Motor neuron (in vitro differentiated cells): ENCODE measurements at regions not wholly inside any gene's neighbourhood (a gene's known extent, or its start where the extent isn't known, plus 50 kb on each side); places are given as distances from the start of the nearest gene placed in this dataset.
"Not testable (repeated sequence)": the region's sequence is repeated elsewhere in the genome, so short reads cannot be mapped to it uniquely, and the experiment has no call there.

Experiments
- ATAC-seq, 8 experiments: fragments of 200-7000 bp; cut with Tn5 transposase; replicated peaks in 6 of 8; 2 replicates each; pipeline ENCODE4 v1.8.0; 2021; ENCODE audit warnings: mild to moderate bottlenecking in 8 of 8, moderate library complexity in 8 of 8
- H3K27ac ChIP-seq, 2 donors: fragments of 250-450 bp; sonication (Bioruptor Pico); 2 replicates each; pipeline ENCODE4 v1.9.0; 2021; ENCODE audit warnings: antibody characterized with exemption in 2 of 2, mild to moderate bottlenecking in 2 of 2, moderate library complexity in 1 of 2
- H3K4me1 ChIP-seq, 2 donors: fragments of 250-450 bp; sonication (Bioruptor Pico); replicated peaks in 1 of 2; 2 replicates each; pipeline ENCODE4 v1.6.1; 2021; ENCODE audit warnings: antibody characterized with exemption in 2 of 2, mild to moderate bottlenecking in 2 of 2, moderate library complexity in 1 of 2
- H3K4me3 ChIP-seq, 5 donors: fragments of 250-450 bp; sonication (Bioruptor Pico); 2 replicates each; pipeline ENCODE4 v1.9.0; 2021; ENCODE audit warnings: antibody characterized with exemption in 5 of 5, mild to moderate bottlenecking in 5 of 5, moderate library complexity in 4 of 5
- WGBS, 10 experiments: fragments of 450-650 bp; shearing (Covaris generic); methylation state at CpG; one replicate each; pipeline ENCODE4 v1.0.0; 2022; 5-methylcytosine and 5-hydroxymethylcytosine counted together
- in situ Hi-C, 9 experiments: fragments of 400-800 bp; cut with MboI; loops; one replicate each; pipeline ENCODE4 v1.15.0; 2021; ENCODE audit warnings: low sequenced_read_pairs in 9 of 9, low pct_unique_long_range_greater_than_20kb in 2 of 9; ENCODE audit not compliant: unreplicated experiment in 9 of 9

GRCh38 chr18:34321066-34321465, 96.4 kb upstream of the NOL4 start:
- WGBS, 10 experiments = 8 to 100% (median 93%) methylated on average over 1 to 2 of the region's 2 CpGs
- in situ Hi-C loops = loop anchor here in 4 of 9 experiments (10.0 to 25.0 kb wide), 4 partner anchors 184 to 1084 kb away; no protein-coding TSS in a partner anchor
- H3K4me1 ChIP-seq = peaks cover 5 to 18% of the 10 kb centered on the region in 2 donors
- H3K27ac ChIP-seq = no peak overlapping the region
- peak in 2 of 8 experiments; percentile 51 to 70 for ATAC-seq
- no peak overlapping the region for H3K4me3 ChIP-seq

- in situ Hi-C loops = loop anchor here in 4 of 9 experiments (10.0 to 25.0 kb wide), 4 partner anchors 185 to 1085 kb away; no protein-coding TSS in a partner anchor
- H3K27ac ChIP-seq = no peak overlapping the region
- ATAC-seq = peak in 4 of 8 experiments; percentile 27 to 63 (median 60)
- peaks cover 0 to 5% of the 10 kb centered on the region in 2 donors for H3K4me1 ChIP-seq
- H3K4me3 ChIP-seq = no peak overlapping the region
- WGBS, 10 experiments = 8 to 30% (median 15%) methylated on average over 2 to 15 of the region's 16 CpGs
Observed at GRCh38 chr18:34322365-34323289, 97.9 kb upstream of the NOL4 start.

GRCh38 chr18:34329840-34330239, 105.1 kb upstream of the NOL4 start:
- H3K4me1 ChIP-seq = no peaks in the 10 kb centered on the region
- H3K27ac ChIP-seq = no peak overlapping the region
- 0 to 100% (median 58%) methylated on average over 1 of the region's 1 CpG; no CpG with 5 or more reads in 6 of the 10 experiments for WGBS, 10 experiments
- in situ Hi-C loops = loop anchor here in 1 of 9 experiments (10.0 kb wide), 1 partner anchor 205 kb away; no protein-coding TSS in a partner anchor
- ATAC-seq = no peak
- no peak overlapping the region for H3K4me3 ChIP-seq

GRCh38 chr18:34330308-34330707, 105.6 kb upstream of the NOL4 start:
- Histone ChIP-seq H3K4me3 (no peak overlapping the region), H3K27ac (no peak overlapping the region), H3K4me1 (no peaks in the 10 kb centered on the region)
- ATAC-seq = no peak
- in situ Hi-C loops = no loop called here
- WGBS, 10 experiments = 0 to 100% (median 74%) methylated on average over 1 to 3 of the region's 3 CpGs

- H3K27ac ChIP-seq, in situ Hi-C loops, ATAC-seq, H3K4me1 ChIP-seq: not testable (repeated sequence)
- 69 to 100% (median 80%) methylated on average over 1 to 5 of the region's 12 CpGs; no CpG with 5 or more reads in 7 of the 10 experiments for WGBS, 10 experiments
- H3K4me3 ChIP-seq = peak overlapping the region in 3 of 5 donors; percentile 10 to 20 (median 15)
Observed at GRCh38 chr18:34330907-34331306, 106.2 kb upstream of the NOL4 start.

- in situ Hi-C loops, H3K4me1 ChIP-seq, H3K27ac ChIP-seq, ATAC-seq: not testable (repeated sequence)
- WGBS, 10 experiments = no CpG with 5 or more reads among the region's 15 CpGs
- peak overlapping the region in 3 of 5 donors; percentile 10 to 20 (median 15) for H3K4me3 ChIP-seq
Observed at GRCh38 chr18:34331343-34331742, 106.6 kb upstream of the NOL4 start.

GRCh38 chr18:34339155-34339554, 114.4 kb upstream of the NOL4 start:
- 0 to 100% (median 57%) methylated on average over 1 of the region's 1 CpG; no CpG with 5 or more reads in 1 of the 10 experiments for WGBS, 10 experiments
- no peaks in the 10 kb centered on the region for H3K4me1 ChIP-seq
- in situ Hi-C loops = no loop called here
- ATAC-seq = peak in 2 of 8 experiments; percentile 16 to 52
- no peak overlapping the region for H3K27ac ChIP-seq
- no peak overlapping the region for H3K4me3 ChIP-seq

- in situ Hi-C loops = no loop called here
Observed at GRCh38 chr18:34342960-34343359, 118.2 kb upstream of the NOL4 start.

GRCh38 chr18:34345738-34346137, 121.0 kb upstream of the NOL4 start:
- Histone ChIP-seq H3K27ac (no peak overlapping the region), H3K4me1 (peaks cover 0 to 3% of the 10 kb centered on the region in 2 donors), H3K4me3 (no peak overlapping the region)
- no peak for ATAC-seq
- in situ Hi-C loops = no loop called here

More at GRCh38 chr18:34342960-34343359, 118.2 kb upstream of the NOL4 start:
- no peak overlapping the region for H3K4me3 ChIP-seq
- WGBS, 10 experiments = 0 to 89% (median 80%) methylated on average over 1 of the region's 1 CpG; no CpG with 5 or more reads in 3 of the 10 experiments
- ATAC-seq = peak in 2 of 8 experiments; percentile 41 to 60
- H3K4me1 ChIP-seq = peaks cover 0 to 3% of the 10 kb centered on the region in 2 donors
- no peak overlapping the region for H3K27ac ChIP-seq

- no peak overlapping the region for H3K27ac ChIP-seq
- in situ Hi-C loops = loop anchor here in 3 of 9 experiments (25.0 kb wide), 2 partner anchors 287 to 437 kb away; no protein-coding TSS in a partner anchor
- H3K4me3 ChIP-seq = no peak overlapping the region
- WGBS, 10 experiments = 40% methylated on average over 1 of the region's 3 CpGs; no CpG with 5 or more reads in 9 of the 10 experiments
- ATAC-seq = no peak
- H3K4me1 ChIP-seq = peaks cover 0 to 3% of the 10 kb centered on the region in 2 donors
Observed at GRCh38 chr18:34350778-34351177, 126.1 kb upstream of the NOL4 start.

GRCh38 chr18:34352385-34353163, 127.9 kb upstream of the NOL4 start:
- no peak overlapping the region for H3K4me3 ChIP-seq
- in situ Hi-C loops = loop anchor here in 3 of 9 experiments (25.0 kb wide), 2 partner anchors 285 to 435 kb away; no protein-coding TSS in a partner anchor
- ATAC-seq = peak in 2 of 8 experiments; percentile 35 to 53
- no peak overlapping the region for H3K27ac ChIP-seq
- no peaks in the 10 kb centered on the region for H3K4me1 ChIP-seq
- 0 to 83% (median 66%) methylated on average over 1 of the region's 1 CpG; no CpG with 5 or more reads in 4 of the 10 experiments for WGBS, 10 experiments

GRCh38 chr18:34354351-34354750, 129.6 kb upstream of the NOL4 start:
- Histone ChIP-seq H3K4me3 (no peak overlapping the region), H3K4me1 (no peaks in the 10 kb centered on the region), H3K27ac (no peak overlapping the region)
- in situ Hi-C loops = loop anchor here in 3 of 9 experiments (25.0 kb wide), 2 partner anchors 283 to 433 kb away; no protein-coding TSS in a partner anchor
- ATAC-seq = no peak
- WGBS, 10 experiments = 18 to 100% (median 82%) methylated on average over 1 to 3 of the region's 3 CpGs; no CpG with 5 or more reads in 4 of the 10 experiments
